Panc1 (cell line): ENCODE measurements at regions not wholly inside any gene's neighbourhood (a gene's known extent, or its start where the extent isn't known, plus 50 kb on each side); places are given as distances from the start of the nearest gene placed in this dataset.

Source experiments
- ATAC-seq: fragments of 200-7000 bp; cut with Tn5 transposase; 2 replicates; pipeline ENCODE4 v1.9.1; 2020; ENCODE audit warnings: mild to moderate bottlenecking, moderate library complexity
- BruUV-seq: library from RNA; stranded (reverse); fragments of 400-500 nt; replicated peaks from 2 replicates; lab custom pipeline; 2021; lab: Mats Ljungman, UMichigan
- CTCF ChIA-PET: fragments of 300-600 bp; sonication (Branson Sonifier 250); formaldehyde crosslinking; loops from one replicate; lab custom pipeline; 2022; ENCODE audit warnings: antibody characterized with exemption; lab: Charles Lee
- POLR2A ChIA-PET: fragments of 300-600 bp; sonication (Branson Sonifier 250); formaldehyde crosslinking; loops from one replicate; lab custom pipeline; 2022; ENCODE audit warnings: antibody characterized with exemption; lab: Charles Lee
- DNase-seq: peaks from one replicate; pipeline ENCODE4 v3.0.0-alpha.2; 2010; ENCODE audit warnings: low read depth, low spot score
- H3K27ac ChIP-seq: 2 replicates; pipeline ENCODE4 v1.5.1; 2011; ENCODE audit warnings: mild to moderate bottlenecking, low read length, inconsistent platforms
- H3K27me3 ChIP-seq: fragments of 200-500 bp; sonication (Bioruptor generic); 2 replicates; pipeline ENCODE4 v1.6.0; 2014; ENCODE audit warnings: low read length, inconsistent platforms; ENCODE audit not compliant: control insufficient read depth, insufficient read depth
- H3K36me3 ChIP-seq: fragments of 200-500 bp; sonication (Bioruptor generic); 2 replicates; pipeline ENCODE4 v1.5.1; 2014; ENCODE audit warnings: inconsistent platforms, mild to moderate bottlenecking, low read length, moderate library complexity; ENCODE audit not compliant: control insufficient read depth, insufficient read depth
- H3K4me1 ChIP-seq: 2 replicates; pipeline ENCODE4 v1.5.1; 2011; ENCODE audit warnings: inconsistent platforms, mild to moderate bottlenecking, low read length, moderate library complexity; ENCODE audit not compliant: control insufficient read depth, insufficient read depth
- H3K4me3 ChIP-seq, 2 experiments: 2 replicates each; pipeline ENCODE4 v1.5.1; 2011 to 2012; ENCODE audit warnings: low read depth in 2 of 2, low read length in 2 of 2, mild to moderate bottlenecking in 2 of 2, inconsistent platforms in 1 of 2, moderate library complexity in 1 of 2
- H3K9me3 ChIP-seq: fragments of 200-500 bp; sonication (Bioruptor generic); 2 replicates; pipeline ENCODE4 v1.5.1; 2014; ENCODE audit warnings: low read depth, mild to moderate bottlenecking, inconsistent platforms, low read length, moderate library complexity; ENCODE audit not compliant: control insufficient read depth, insufficient read depth
- CTCF ChIP-seq: fragments of 450-650 bp; IDR thresholded peaks from 2 replicates; pipeline ENCODE4 v1.5.1; 2017; ENCODE audit warnings: mild to moderate bottlenecking
- POLR2AphosphoS5 ChIP-seq: IDR thresholded peaks from 2 replicates; pipeline ENCODE4 v1.6.1; 2012; ENCODE audit warnings: mild to moderate bottlenecking, low read depth, low read length, moderate library complexity
- REST ChIP-seq, 2 experiments: IDR thresholded peaks; 2 replicates each; pipeline ENCODE4 v1.6.1; 2011 to 2012; ENCODE audit warnings: low read depth in 2 of 2, control low read depth in 1 of 2, low read length in 1 of 2, mild to moderate bottlenecking in 1 of 2, moderate library complexity in 1 of 2; ENCODE audit not compliant: insufficient read depth in 1 of 2
- SIN3A ChIP-seq: IDR thresholded peaks from 2 replicates; pipeline ENCODE4 v1.6.1; 2012; ENCODE audit warnings: low read depth, mild to moderate bottlenecking, low read length, moderate library complexity, borderline replicate concordance; ENCODE audit not compliant: insufficient read depth
- TCF7L2 ChIP-seq: IDR thresholded peaks from 2 replicates; pipeline ENCODE4 v1.6.1; 2011; ENCODE audit warnings: mild to moderate bottlenecking, low read depth, low read length, inconsistent platforms
- in situ Hi-C: cut with HindIII; loops from 2 replicates; pipeline ENCODE4 v1.10.0; 2016; ENCODE audit warnings: low sequenced_read_pairs, low pct_unique_long_range_greater_than_20kb
- intact Hi-C: fragments of 100-400 bp; cut with micrococcal nuclease; formaldehyde crosslinking; loops from one replicate; pipeline ENCODE4 v1.10.0; 2022; ENCODE audit not compliant: unreplicated experiment

- H3K27ac ChIP-seq, result no peak overlapping the region; the same call in 1 of the 2 replicates
- CTCF ChIA-PET, result no interaction called here
- intact Hi-C loops (loop anchor here (5.0 to 10.0 kb wide), 2 partner anchors 348 to 430 kb away; no protein-coding TSS in a partner anchor), in situ Hi-C loops (no loop called here)
- no peak for DNase-seq
- TF ChIP-seq CTCF (no peak; the same call in 1 of the 2 replicates), REST (IDR thresholded peaks at IDR 0.05; ENCODE audit: insufficient read depth in 1 of 2, low read depth in 2 of 2, low read length in 1 of 2) (no peak), TCF7L2 (no peak), POLR2AphosphoS5 (no peak), SIN3A (no peak)
- ATAC-seq, result no peak
- H3K27me3 ChIP-seq, result no peaks in the 10 kb centered on the region
- peaks cover 28% of the 10 kb centered on the region for H3K4me1 ChIP-seq
- no peaks in the 10 kb centered on the region for H3K9me3 ChIP-seq
- H3K4me3 ChIP-seq, result no peak overlapping the region
- POLR2A ChIA-PET, result no interaction called here
- H3K36me3 ChIP-seq, result no peaks in the 10 kb centered on the region
- BruUV-seq, result no TSS peak
Measured at GRCh38 chr5:81854915-81855314, 104.0 kb upstream of the SSBP2 start.

GRCh38 chr5:81854485-81854884 is 103.6 kb upstream of the SSBP2 start:
- DNase-seq, result no peak
- no peaks in the 10 kb centered on the region for H3K9me3 ChIP-seq
- H3K4me1 ChIP-seq, result peaks cover 28% of the 10 kb centered on the region
- no peaks in the 10 kb centered on the region for H3K36me3 ChIP-seq
- H3K27ac ChIP-seq, result no peak overlapping the region; the same call in 1 of the 2 replicates
- no TSS peak for BruUV-seq
- no peak for TF ChIP-seq POLR2AphosphoS5
- no peak; the same call in 1 of the 2 replicates for TF ChIP-seq CTCF
- TF ChIP-seq REST (IDR thresholded peaks at IDR 0.05; ENCODE audit: insufficient read depth in 1 of 2, low read depth in 2 of 2, low read length in 1 of 2), result no peak
- no peak for TF ChIP-seq TCF7L2
- TF ChIP-seq SIN3A, result no peak
- POLR2A ChIA-PET, result no interaction called here
- H3K4me3 ChIP-seq, result no peak overlapping the region
- intact Hi-C loops, result loop anchor here (5.0 to 10.0 kb wide), 2 partner anchors 347 to 430 kb away; no protein-coding TSS in a partner anchor
- CTCF ChIA-PET, result no interaction called here
- in situ Hi-C loops, result no loop called here
- no peaks in the 10 kb centered on the region for H3K27me3 ChIP-seq
- ATAC-seq, result no peak
